Dermis microvascular lymphatic vessel endothelial cell (primary cell): ENCODE measurements at regions not wholly inside any gene's neighbourhood (a gene's known extent, or its start where the extent isn't known, plus 50 kb on each side); places are given as distances from the start of the nearest gene placed in this dataset.

ENCODE experiments used
- DNase-seq, 2 donors: peaks; one replicate each; pipeline versions ENCODE4 v3.0.0 to v3.0.0-alpha.2; 2010; ENCODE audit warnings: low read depth in 2 of 2

DNA sequence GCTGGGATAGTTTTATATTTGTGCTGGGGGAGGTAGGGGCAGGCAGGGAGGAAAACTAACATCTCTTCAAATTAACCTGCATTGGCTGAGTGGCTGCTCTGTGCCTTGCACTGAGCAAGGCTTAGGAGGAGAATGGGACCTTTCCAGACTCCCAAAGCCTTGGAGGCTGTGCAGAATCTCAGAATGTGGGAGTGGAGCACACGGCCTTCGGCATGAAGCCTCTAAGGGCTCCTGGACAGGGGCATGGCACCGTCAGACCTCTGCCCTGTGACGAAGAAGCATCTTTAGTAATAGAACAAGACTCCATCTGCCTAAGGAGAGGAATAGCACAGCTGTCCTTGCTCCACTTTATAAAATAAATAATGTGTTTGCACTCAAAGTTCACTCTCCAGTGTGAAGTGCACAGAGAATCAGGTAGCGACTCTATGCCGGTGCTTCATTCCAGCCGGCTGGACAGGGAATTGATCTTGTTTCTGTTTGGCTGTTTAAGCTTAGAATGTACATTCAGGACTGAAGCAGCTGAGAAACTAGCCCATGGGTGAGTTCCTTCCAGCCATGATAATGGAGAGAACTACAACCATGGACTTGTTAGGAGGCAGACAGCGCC, 228.5 kb upstream of the ADAMTS9 start:
- no peak for DNase-seq

DNA sequence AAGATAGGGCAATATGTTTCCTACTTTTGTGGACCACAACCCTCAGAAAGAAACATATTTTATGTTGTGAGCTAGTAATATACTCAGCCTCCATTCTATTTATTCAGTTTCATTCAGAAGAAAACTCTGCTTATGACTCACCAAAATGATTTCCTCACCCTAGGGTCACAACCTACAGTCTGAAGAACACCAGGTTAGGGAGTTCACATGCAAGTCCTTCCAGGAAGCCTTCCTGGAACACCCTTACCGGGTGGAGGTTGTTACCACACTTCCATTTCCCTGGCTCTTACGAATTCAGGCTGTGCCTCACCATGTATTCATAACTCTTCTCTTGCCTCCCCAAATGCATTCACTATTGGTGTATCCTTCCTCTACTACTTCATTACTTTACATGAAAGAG, 228.0 kb upstream of the ADAMTS9 start:
- DNase-seq = peak in 1 of 2 donors; percentile 44

DNA sequence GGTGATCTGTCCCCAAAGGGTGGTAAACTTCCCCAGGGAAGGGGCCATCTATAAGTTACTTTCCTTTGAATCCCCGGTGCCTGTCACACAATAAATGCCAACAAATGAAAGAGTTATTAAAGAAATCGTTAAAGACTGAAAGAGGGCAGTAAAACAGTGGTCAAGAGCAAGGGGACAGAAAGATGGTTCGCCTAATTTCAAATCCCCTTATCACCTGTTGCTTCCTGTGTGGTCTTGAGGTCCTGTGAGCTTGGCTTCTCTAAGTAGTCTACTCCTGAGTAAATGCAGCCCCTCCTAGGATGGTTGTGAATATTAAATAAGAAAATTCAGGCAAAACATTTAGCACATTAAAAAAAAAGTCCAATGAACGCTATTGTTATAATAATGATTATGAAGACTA, 225.7 kb upstream of the ADAMTS9 start:
- DNase-seq = no peak

DNA sequence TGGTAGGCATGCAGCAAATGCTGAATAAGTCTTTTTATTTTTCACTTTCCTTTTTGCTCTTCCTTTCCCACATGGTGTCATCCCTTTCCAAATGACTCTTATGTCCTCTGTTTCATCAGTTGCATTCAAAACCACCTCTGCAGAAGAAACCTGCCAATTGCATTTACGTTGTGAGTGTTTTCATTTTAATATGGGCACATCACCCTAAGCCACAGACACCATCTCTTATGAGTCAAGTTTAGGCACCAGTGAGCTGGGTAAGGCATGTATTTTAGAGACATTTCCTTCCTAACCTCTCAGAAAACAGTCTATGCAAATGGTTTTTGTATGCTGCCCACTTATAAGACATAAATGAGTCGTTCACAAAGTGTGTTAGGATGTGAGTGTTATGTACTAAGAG, 223.3 kb upstream of the ADAMTS9 start:
- DNase-seq = no peak

DNA sequence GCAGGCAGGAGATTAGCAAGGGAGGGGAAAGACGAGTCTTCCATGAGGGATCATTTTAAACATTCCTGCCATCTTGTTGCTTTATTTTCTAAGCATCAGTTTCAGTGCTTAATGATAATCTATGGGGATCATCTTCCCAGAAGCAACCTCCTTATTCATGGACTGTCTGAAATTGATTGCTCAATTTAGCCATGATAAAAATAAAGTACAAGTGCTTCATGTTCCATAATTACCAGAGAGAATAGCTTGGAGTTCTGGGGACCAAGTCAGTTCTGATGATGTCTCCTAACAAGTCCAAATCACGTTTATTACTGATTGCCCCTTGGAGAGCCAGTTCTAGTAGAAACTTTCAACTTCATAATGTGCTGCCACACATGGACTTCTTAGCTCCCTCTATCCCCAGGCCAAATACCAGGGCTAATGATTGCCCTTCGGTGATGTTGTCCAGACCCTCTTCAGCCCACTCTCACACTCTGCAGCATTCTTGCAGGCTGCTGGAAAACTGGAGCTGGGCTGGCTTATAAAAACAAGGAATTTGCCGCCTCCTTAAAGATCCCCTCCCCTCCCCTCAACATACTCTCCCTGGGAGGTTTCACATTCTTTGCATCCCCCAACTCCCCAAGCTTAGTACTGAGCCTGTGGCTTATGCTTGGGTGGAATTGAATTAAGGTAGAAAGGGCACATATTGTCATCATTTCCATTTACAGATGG, 222.1 kb upstream of the ADAMTS9 start:
- no peak for DNase-seq

DNA sequence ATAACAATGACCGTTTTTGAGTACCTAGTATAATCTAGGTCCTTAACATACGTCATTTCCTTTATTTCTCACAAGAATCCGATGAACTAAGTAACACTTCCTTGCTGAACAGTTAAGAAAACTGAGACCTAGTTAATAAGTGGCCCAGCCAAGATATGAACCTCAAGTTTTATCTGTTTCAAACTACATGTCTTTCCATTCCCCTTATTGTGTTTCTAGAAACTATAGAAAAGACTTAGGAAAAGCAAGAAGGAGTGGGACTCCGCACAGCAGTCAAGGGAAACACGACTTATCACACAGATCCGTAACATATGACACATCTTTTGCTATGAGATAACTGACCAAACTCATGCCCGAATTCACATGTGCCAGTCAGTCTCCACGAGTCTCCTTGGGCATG, 221.2 kb upstream of the ADAMTS9 start:
- no peak for DNase-seq

DNA sequence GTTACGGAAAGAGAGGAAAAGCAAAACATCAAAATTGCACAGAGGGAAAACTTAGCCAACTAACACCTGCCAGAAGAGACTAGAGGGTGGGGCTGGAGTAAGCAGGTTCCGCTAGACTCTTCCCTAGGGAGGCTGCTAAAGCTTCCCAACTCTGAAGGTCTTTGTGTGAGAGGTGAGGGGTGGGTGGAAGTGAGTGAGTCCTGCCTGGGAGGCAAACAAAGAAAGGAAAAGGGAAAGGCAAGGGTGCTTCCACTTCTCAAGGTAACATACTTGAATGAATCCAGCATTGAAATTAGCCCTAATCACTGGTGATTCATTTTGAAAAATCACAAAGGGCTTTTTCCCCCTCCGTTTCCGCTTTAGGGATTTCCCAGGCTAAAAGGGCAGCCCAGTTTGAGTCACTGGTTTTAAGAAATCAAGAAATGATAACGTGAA, 220.5 kb upstream of the ADAMTS9 start:
- DNase-seq = peak; percentile 23 to 82

DNA sequence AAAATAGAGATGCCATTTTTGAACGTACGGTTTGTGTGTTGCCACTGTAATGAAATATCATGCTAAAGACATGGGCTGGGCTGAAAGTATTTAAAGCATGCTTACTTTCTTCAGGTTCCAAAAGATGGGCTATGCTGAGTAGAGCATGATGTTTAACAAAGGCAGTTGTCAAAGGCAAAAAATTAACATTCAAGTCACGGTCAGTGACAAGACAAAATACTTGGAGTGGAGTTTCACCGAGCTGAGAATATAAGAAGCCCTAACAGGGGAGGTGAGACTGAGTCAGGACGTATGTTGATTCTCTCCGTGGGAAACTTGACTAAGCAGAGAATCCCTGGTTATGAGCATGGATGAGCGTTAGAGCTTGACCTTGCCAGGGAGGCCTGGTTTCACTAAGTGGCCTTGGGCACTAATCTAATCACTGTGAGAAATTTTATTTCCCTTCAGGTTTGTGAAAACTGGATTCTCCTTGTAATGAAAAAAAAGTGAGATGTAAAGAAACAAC, 218.2 kb upstream of the ADAMTS9 start:
- no peak for DNase-seq

DNA sequence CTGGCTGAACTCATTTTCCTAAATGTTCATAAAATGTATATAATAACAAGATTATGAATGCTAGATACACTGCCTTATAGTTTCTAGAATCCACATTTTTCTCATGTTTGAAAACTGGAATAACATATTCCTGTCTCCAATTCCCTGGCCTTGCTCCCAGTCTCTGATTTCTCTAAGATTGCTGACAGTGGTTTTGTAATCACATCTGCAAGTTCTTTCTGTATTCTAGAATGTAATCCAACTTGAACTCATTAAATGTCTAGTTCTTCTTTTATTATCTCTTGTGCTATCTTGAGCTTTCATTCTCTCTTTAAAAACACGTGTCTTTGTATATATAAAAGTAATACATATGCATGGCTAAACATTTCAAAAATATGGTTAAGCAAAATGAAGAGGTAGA, 215.2 kb upstream of the ADAMTS9 start:
- no peak for DNase-seq

DNA sequence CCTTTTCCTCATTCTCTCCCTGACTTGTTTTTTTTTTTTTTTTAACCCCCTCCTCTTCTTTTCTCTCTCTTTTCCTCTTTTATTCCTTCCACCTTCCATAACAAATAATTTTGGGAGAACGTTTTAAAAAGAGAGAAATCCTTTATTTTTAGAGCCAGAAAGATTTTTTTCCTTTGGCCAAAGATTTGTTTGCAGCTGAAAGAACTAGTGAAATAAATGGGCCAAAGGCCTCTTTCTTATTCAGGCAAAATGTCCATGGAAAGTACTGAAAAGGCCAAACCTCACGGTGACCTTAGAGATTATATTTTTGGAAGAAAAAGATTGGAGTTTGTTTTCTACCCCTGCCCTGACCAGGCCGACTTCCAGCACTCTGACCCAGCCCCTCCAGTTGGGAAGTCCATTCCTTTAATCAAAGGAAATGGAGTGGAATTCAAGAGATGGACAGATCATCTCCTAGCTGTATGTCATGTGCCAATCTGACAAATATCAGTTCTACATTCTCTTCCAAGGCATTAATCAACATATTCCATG, 214.3 kb upstream of the ADAMTS9 start:
- no peak for DNase-seq

DNA sequence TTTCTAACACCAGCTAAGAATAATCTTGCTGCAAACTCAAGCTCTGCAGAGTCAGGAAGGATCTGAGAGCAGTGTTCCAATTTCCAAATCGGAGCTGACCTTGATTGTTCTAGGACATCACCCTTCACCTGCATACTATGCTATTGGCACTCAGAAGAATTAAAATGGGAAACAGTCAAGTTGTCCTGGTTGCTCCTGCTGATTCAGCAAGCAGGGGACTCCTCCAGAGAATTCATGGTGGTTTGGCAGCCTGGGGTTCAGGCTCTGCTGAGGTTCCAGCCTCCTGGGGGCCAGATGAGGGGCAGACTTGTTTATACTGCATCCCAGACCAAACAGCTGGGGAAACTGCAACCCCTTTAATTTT, 213.7 kb upstream of the ADAMTS9 start:
- DNase-seq = no peak

DNA sequence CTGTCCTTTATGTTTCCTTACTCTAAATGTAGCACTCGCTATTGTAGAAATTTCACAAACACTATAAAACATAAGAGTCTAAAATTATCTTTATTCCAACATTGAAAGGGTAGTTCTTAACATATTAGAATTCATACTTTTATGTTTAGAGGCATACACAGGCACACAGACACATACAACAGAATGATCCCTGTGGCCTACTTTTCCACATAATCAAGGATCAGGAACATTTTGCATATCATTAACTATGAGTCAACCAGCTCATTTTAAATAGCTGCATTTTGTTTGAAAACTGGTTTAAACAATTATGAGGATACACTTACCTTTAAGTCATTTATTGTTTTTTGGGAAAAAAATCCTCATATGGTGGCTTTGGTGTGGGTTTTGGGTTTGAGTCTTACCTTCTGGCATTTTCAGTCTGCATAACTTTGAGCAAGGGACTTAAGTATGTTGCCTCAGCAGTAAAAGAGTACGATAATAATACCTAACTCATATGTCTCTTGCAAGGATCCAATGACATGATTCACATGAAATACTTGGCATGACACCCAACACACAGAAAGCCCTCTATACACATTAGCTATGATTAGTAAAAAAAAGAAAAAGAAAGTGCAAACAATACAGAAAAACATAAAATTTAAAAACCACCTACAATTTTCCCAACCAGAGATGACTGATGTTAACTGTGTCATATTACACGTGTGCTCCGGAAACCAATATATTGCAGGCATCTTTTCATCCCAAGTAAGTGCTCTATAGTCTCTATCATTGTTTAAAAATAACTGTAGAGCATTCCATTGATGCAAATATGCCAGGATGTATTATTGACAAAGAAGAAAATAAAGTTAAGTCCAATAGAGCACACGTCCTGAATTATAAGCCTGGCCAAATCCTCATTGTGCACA, 213.1 kb upstream of the ADAMTS9 start:
- DNase-seq = no peak

DNA sequence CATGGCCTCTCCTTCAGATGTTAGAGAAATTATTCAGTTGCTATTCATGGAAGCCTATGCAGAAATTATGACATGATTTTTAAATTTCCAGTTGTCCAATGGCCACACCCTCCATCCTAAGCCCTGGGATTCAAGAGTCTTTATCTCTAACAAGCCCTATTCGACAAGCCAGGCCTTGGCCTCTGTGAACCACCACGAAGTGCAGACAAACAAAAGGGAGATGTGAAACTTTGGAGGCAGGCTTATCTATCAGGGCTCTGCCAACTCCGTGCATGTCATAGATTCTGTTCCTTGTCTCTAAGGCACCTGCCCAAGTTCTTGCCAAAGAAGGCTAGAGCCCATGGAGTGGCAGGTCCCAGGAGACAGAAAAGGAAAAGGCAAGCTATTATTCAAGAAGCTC, 212.4 kb upstream of the ADAMTS9 start:
- DNase-seq = no peak

DNA sequence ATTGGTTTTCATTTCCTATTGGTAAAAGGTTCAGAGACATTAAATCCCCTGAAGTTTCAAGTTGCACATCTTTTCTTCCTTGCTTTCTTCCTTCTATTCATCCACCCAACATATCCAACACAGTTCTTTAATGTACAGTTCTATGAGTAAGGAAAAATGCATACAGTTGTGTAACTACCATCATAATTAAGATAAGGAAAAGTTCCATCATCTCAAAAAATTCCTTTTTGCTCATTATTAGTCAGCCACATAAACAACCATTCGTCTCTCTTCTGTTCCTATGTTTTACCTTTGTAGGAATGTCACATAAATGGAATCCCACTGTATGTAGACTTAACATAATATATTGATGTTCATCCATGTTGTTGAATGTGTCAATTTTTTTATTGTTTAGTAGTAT, 211.1 kb upstream of the ADAMTS9 start:
- DNase-seq = no peak

DNA sequence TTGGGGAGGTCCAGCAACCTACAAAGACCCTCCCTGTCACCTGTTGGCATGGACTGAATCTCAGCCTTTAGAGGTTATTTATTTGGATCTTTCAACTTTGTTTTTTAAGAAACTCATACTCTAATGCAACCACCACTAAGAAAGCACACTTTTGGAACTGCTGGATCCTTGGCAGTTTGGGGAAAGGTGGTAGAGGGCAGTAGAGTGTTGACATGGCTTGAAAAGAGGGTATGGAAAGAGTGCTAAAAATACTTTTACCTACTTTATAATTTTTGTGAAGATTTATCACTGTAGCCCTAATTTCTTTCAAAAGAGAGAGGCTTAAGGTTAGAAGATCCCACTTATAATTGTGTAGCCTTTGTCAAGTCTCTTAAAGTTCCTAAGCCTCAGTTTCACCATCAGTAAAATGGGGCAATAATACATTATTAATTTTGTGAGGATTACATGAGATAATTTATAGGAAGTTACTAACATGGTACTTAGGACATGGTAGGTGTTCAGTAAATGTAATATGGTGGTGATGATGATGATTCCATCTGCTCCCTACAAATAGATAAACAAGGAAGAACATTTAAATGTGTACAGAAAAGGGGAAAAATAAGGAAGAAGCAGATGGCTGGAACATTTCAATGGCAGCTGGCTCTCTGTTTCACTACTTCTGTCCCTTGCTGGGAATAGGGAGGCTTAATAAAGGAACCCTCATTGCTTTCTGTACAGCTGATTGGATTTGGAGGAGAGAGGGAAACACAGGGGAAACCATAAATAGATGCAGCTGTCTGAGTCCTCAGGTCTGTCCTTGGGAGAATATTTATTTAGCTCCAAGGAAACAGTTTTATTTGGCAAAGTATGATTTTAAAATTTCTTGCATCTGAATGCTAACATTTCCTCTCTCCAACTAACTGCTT, 208.4 kb upstream of the ADAMTS9 start:
- no peak for DNase-seq

DNA sequence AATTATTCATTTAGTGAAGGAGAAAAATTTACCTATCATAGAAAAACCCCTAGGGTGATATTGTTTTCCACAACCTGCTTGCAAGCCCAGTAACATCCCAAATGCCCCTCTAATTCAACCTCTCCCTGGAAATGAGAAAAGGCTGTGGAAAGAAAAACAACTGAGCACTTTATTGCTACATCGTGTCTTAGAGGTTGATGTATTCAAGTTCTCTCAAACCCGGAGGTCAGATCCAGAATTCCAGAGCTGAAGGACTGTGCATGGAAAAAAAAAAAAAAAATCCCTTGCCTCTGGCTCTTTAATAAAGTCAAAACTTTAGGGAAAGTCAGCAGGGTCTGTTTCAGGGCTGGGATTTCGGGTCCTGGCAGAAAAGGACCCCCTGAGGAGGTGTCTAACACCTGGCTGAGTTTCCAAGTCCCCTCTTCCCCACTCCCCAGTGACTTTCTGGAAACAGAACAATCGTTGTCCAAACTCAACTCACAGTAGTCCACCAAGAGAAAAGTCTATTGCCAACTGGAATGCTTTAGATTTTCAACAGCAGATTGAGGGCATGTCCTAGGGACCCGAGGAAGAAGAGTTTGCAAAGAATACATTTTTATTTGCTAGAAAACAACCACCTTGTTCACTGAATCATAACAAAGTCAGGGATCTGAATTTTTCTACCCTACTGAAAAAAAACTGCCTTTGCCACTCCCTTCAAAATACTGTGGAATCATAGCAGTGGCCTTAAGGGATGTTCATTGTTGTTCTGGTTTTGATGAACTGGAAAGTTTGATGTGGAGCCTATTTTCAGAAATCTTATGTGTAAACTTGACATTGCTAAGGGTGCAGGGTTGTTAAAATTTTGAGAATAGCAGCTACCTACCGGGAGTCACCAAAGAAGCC, 207.5 kb upstream of the ADAMTS9 start:
- DNase-seq = no peak

DNA sequence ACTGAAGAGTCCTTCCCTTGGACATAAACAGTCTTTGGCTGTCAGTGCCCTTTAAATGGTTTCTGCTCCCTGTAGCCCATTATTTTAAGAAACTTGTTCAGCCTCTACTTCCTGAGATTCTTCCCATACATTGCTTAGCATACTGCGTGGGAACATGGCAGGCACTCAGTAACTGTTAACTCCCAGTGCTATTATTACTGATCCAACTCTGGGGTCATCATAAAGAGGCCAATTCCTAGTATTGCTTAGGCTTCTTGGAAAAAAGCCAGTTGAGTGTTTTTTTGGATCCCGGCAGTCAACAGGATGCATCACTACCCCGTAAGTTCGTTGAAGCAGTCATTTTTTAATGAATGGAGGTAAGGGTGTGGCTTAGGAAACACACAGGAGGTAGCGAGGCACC, 206.2 kb upstream of the ADAMTS9 start:
- no peak for DNase-seq

DNA sequence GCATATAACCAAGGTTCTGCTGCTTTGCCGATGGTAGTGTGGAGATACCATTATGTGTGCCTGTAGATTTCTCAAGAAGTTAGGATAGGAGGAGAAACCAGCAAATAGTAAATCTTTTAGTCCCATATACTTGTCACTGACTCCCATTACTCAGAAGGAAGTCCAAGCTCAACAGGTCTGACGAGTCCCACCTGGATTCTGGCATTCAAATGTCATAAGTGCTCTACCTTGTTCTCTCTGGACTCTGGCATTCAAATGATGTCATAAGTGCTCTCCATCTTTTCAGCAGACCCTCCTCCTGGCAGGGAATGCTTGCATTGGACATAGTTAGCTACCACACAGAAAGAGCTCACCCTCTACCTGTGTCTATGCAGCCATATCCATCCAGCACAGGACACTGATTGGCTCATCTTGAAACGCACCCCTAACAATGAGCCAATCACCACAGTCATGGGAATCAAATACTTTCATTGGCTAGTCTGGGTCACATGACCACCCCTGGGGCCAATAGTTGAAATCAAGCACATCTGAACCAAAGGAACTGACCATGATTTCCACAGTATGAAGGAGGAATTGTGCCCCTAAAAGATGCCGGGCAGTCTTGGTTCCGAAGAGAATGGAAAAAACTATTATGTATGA, 205.0 kb upstream of the ADAMTS9 start:
- DNase-seq = no peak

DNA sequence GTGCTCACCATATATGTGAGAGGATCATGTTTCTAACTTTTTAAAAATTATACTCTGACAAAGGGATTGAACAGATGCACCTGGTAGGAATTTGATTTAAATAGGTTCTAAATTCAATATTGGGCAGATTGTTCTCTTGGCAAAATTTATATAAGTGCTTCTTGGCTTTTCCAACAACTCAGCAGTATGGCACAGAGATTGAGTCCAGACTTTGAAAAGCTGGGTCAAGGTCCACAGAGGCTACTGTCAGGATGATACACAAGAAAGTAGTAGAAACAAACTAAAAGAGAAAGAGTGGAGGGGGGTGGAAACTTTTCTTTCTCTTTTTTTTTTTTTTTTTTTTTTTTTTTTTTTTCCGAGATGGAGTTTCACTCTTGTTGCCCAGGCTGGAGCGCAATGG, 203.2 kb upstream of the ADAMTS9 start:
- DNase-seq = no peak

DNA sequence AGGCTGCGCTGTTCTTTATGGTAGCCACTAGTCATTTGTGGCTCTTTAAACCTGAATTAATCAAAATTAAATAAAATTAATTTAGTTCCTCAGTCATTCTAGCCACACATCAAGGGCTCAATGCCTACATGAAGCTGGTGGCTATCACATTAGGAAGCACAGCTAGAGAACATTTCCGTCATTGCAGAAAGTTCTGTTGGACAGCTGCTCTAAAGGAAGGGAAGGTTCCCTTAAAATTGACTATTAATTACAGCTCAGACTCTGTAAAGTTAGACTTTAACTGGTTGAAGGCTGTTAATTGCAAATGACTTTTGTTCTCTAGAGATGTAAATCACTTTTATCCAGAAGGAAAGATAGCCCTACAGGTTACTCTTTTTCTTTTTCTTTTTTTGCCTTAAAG, 202.7 kb upstream of the ADAMTS9 start:
- no peak for DNase-seq
